Esophagus squamous epithelium (tissue), 4 donors: ENCODE measurements at regions not wholly inside any gene's neighbourhood (a gene's known extent, or its start where the extent isn't known, plus 50 kb on each side); places are given as distances from the start of the nearest gene placed in this dataset.

Experiments
- POLR2A ChIP-seq, 4 donors: fragments of 450-650 bp; IDR thresholded peaks; one replicate each; pipeline ENCODE4 v1.6.1; 2017; ENCODE audit warnings: antibody characterized with exemption in 4 of 4, mild to moderate bottlenecking in 4 of 4, moderate library complexity in 3 of 4
- TF ChIP-seq, protein P1 (sequence below), 6 experiments: fragments of 450-650 bp in 4 of 6; fragments of 200-600 bp in 2 of 6; sonication (generic) in 2 of 6; IDR thresholded peaks; one replicate each; pipeline ENCODE4 v1.5.1; 2016 to 2019; ENCODE audit warnings: antibody characterized with exemption in 6 of 6, mild to moderate bottlenecking in 4 of 6, moderate library complexity in 4 of 6

DNA sequence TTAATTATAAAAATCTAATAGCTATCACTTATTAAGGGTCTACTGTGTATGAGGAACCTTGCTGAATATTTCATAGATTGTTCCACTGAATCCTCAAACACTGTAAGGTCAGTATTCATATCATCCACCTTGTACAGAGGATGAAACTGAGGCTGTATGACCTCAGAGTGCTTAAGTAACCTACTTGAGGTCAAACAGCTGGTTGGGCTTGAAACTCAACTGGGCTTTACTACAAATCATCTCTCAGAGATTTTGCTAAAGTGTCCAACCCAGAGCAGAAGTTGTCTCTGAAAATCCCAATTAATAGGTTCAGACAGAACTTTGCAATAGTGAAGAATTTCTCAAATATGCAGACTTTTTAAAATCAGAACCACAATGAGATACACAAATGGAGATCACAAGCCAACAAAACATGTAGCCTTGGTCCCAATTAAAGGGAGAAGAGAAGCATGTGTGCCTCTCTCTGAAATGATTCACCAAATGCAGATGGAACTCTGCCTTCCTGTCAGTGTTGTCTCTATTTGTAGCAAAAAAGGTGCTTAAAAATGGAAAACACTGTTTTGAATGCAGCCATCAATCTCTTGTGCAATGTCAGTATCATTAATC is 131.4 kb downstream of the FAM114A2 start:
- TF ChIP-seq, protein P1, sequence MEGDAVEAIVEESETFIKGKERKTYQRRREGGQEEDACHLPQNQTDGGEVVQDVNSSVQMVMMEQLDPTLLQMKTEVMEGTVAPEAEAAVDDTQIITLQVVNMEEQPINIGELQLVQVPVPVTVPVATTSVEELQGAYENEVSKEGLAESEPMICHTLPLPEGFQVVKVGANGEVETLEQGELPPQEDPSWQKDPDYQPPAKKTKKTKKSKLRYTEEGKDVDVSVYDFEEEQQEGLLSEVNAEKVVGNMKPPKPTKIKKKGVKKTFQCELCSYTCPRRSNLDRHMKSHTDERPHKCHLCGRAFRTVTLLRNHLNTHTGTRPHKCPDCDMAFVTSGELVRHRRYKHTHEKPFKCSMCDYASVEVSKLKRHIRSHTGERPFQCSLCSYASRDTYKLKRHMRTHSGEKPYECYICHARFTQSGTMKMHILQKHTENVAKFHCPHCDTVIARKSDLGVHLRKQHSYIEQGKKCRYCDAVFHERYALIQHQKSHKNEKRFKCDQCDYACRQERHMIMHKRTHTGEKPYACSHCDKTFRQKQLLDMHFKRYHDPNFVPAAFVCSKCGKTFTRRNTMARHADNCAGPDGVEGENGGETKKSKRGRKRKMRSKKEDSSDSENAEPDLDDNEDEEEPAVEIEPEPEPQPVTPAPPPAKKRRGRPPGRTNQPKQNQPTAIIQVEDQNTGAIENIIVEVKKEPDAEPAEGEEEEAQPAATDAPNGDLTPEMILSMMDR (IDR thresholded peaks at IDR 0.05): no peak
- no peak for TF ChIP-seq POLR2A (IDR thresholded peaks at IDR 0.05)
